ENCODE measurements at regions not wholly inside any gene's neighbourhood (a gene's known extent, or its start where the extent isn't known, plus 50 kb on each side); places are given as distances from the start of the nearest gene placed in this dataset.

- H3K4me1 ChIP-seq (ENCODE audit: insufficient read depth, low read length): no peaks in the 10 kb centered on the region
- no peaks in the 10 kb centered on the region for H3K36me3 ChIP-seq (ENCODE audit: insufficient read depth, low read depth, low read length)
- H3K9me3 ChIP-seq (ENCODE audit: insufficient read depth, low read depth, low read length): no peaks in the 10 kb centered on the region
- H3K27ac ChIP-seq (ENCODE audit: low read length): no peak overlapping the region
- no peak overlapping the region for H3K4me3 ChIP-seq (ENCODE audit: low read length)
- H3K9ac ChIP-seq (ENCODE audit: low read depth, low read length): no peak overlapping the region
- no peaks in the 10 kb centered on the region for H3K27me3 ChIP-seq (ENCODE audit: insufficient read depth, low read length)
Measured at GRCh38 chr3:178001670-178002101, 534.5 kb upstream of the KCNMB2 start.

- no peak overlapping the region for H3K4me3 ChIP-seq (ENCODE audit: low read length)
- no peak overlapping the region for H3K27ac ChIP-seq (ENCODE audit: low read length)
- no peaks in the 10 kb centered on the region for H3K27me3 ChIP-seq (ENCODE audit: insufficient read depth, low read length)
- no peaks in the 10 kb centered on the region for H3K4me1 ChIP-seq (ENCODE audit: insufficient read depth, low read length)
- no peaks in the 10 kb centered on the region for H3K9me3 ChIP-seq (ENCODE audit: insufficient read depth, low read depth, low read length)
- no peak overlapping the region for H3K9ac ChIP-seq (ENCODE audit: low read depth, low read length)
- H3K36me3 ChIP-seq (ENCODE audit: insufficient read depth, low read depth, low read length): no peaks in the 10 kb centered on the region
Measured at GRCh38 chr3:178002113-178002512, 534.1 kb upstream of the KCNMB2 start.

GRCh38 chr3:178003756-178004155 is 532.5 kb upstream of the KCNMB2 start:
- H3K27ac ChIP-seq (ENCODE audit: low read length): no peak overlapping the region
- H3K27me3 ChIP-seq (ENCODE audit: insufficient read depth, low read length): no peaks in the 10 kb centered on the region
- no peaks in the 10 kb centered on the region for H3K4me1 ChIP-seq (ENCODE audit: insufficient read depth, low read length)
- no peak overlapping the region for H3K4me3 ChIP-seq (ENCODE audit: low read length)
- no peak overlapping the region for H3K9ac ChIP-seq (ENCODE audit: low read depth, low read length)
- H3K36me3 ChIP-seq (ENCODE audit: insufficient read depth, low read depth, low read length): no peaks in the 10 kb centered on the region
- H3K9me3 ChIP-seq (ENCODE audit: insufficient read depth, low read depth, low read length): no peaks in the 10 kb centered on the region

GRCh38 chr3:178005961-178006360 is 530.3 kb upstream of the KCNMB2 start:
- Histone ChIP-seq H3K9me3 (ENCODE audit: insufficient read depth, low read depth, low read length) (no peaks in the 10 kb centered on the region), H3K27ac (ENCODE audit: low read length) (no peak overlapping the region), H3K9ac (ENCODE audit: low read depth, low read length) (no peak overlapping the region), H3K4me1 (ENCODE audit: insufficient read depth, low read length) (no peaks in the 10 kb centered on the region), H3K36me3 (ENCODE audit: insufficient read depth, low read depth, low read length) (no peaks in the 10 kb centered on the region), H3K4me3 (ENCODE audit: low read length) (no peak overlapping the region), H3K27me3 (ENCODE audit: insufficient read depth, low read length) (no peaks in the 10 kb centered on the region)

- Histone ChIP-seq H3K4me1 (ENCODE audit: insufficient read depth, low read length) (no peaks in the 10 kb centered on the region), H3K36me3 (ENCODE audit: insufficient read depth, low read depth, low read length) (no peaks in the 10 kb centered on the region), H3K27me3 (ENCODE audit: insufficient read depth, low read length) (no peaks in the 10 kb centered on the region), H3K9ac (ENCODE audit: low read depth, low read length) (no peak overlapping the region), H3K27ac (ENCODE audit: low read length) (no peak overlapping the region), H3K4me3 (ENCODE audit: low read length) (no peak overlapping the region), H3K9me3 (ENCODE audit: insufficient read depth, low read depth, low read length) (no peaks in the 10 kb centered on the region)
Measured at GRCh38 chr3:178010306-178010705, 525.9 kb upstream of the KCNMB2 start.

GRCh38 chr3:178019645-178020044 is 516.6 kb upstream of the KCNMB2 start:
- H3K9me3 ChIP-seq (ENCODE audit: insufficient read depth, low read depth, low read length): no peaks in the 10 kb centered on the region
- H3K27ac ChIP-seq (ENCODE audit: low read length): no peak overlapping the region
- H3K9ac ChIP-seq (ENCODE audit: low read depth, low read length): no peak overlapping the region
- H3K27me3 ChIP-seq (ENCODE audit: insufficient read depth, low read length): no peaks in the 10 kb centered on the region
- H3K4me3 ChIP-seq (ENCODE audit: low read length): no peak overlapping the region
- no peaks in the 10 kb centered on the region; the same call in 1 of the 2 replicates for H3K4me1 ChIP-seq (ENCODE audit: insufficient read depth, low read length)
- no peaks in the 10 kb centered on the region for H3K36me3 ChIP-seq (ENCODE audit: insufficient read depth, low read depth, low read length)

GRCh38 chr3:178022599-178022998 is 513.6 kb upstream of the KCNMB2 start:
- Histone ChIP-seq H3K36me3 (ENCODE audit: insufficient read depth, low read depth, low read length) (no peaks in the 10 kb centered on the region), H3K4me1 (ENCODE audit: insufficient read depth, low read length) (peaks cover 3% of the 10 kb centered on the region; the same call in 1 of the 2 replicates), H3K9me3 (ENCODE audit: insufficient read depth, low read depth, low read length) (no peaks in the 10 kb centered on the region), H3K9ac (ENCODE audit: low read depth, low read length) (no peak overlapping the region), H3K27me3 (ENCODE audit: insufficient read depth, low read length) (no peaks in the 10 kb centered on the region), H3K27ac (ENCODE audit: low read length) (no peak overlapping the region), H3K4me3 (ENCODE audit: low read length) (no peak overlapping the region)

- H3K4me1 ChIP-seq (ENCODE audit: insufficient read depth, low read length): peaks cover 3% of the 10 kb centered on the region; the same call in 1 of the 2 replicates
- no peaks in the 10 kb centered on the region for H3K27me3 ChIP-seq (ENCODE audit: insufficient read depth, low read length)
- no peak overlapping the region for H3K4me3 ChIP-seq (ENCODE audit: low read length)
- no peaks in the 10 kb centered on the region for H3K36me3 ChIP-seq (ENCODE audit: insufficient read depth, low read depth, low read length)
- no peak overlapping the region for H3K9ac ChIP-seq (ENCODE audit: low read depth, low read length)
- H3K9me3 ChIP-seq (ENCODE audit: insufficient read depth, low read depth, low read length): no peaks in the 10 kb centered on the region
- H3K27ac ChIP-seq (ENCODE audit: low read length): no peak overlapping the region
Measured at GRCh38 chr3:178028933-178029332, 507.3 kb upstream of the KCNMB2 start.

- Histone ChIP-seq H3K9me3 (ENCODE audit: insufficient read depth, low read depth, low read length) (no peaks in the 10 kb centered on the region), H3K27ac (ENCODE audit: low read length) (no peak overlapping the region), H3K9ac (ENCODE audit: low read depth, low read length) (no peak overlapping the region), H3K36me3 (ENCODE audit: insufficient read depth, low read depth, low read length) (no peaks in the 10 kb centered on the region), H3K4me1 (ENCODE audit: insufficient read depth, low read length) (no peaks in the 10 kb centered on the region), H3K4me3 (ENCODE audit: low read length) (no peak overlapping the region), H3K27me3 (ENCODE audit: insufficient read depth, low read length) (no peaks in the 10 kb centered on the region)
Measured at GRCh38 chr3:178036451-178037144, 499.6 kb upstream of the KCNMB2 start.

- Histone ChIP-seq H3K27ac (ENCODE audit: low read length) (no peak overlapping the region), H3K9me3 (ENCODE audit: insufficient read depth, low read depth, low read length) (no peaks in the 10 kb centered on the region), H3K36me3 (ENCODE audit: insufficient read depth, low read depth, low read length) (no peaks in the 10 kb centered on the region), H3K4me3 (ENCODE audit: low read length) (no peak overlapping the region), H3K9ac (ENCODE audit: low read depth, low read length) (no peak overlapping the region), H3K4me1 (ENCODE audit: insufficient read depth, low read length) (no peaks in the 10 kb centered on the region), H3K27me3 (ENCODE audit: insufficient read depth, low read length) (no peaks in the 10 kb centered on the region)
Measured at GRCh38 chr3:178041931-178042330, 494.3 kb upstream of the KCNMB2 start.

- H3K4me3 ChIP-seq (ENCODE audit: low read length): no peak overlapping the region
- H3K27me3 ChIP-seq (ENCODE audit: insufficient read depth, low read length): no peaks in the 10 kb centered on the region
- no peak overlapping the region for H3K27ac ChIP-seq (ENCODE audit: low read length)
- no peaks in the 10 kb centered on the region for H3K9me3 ChIP-seq (ENCODE audit: insufficient read depth, low read depth, low read length)
- H3K4me1 ChIP-seq (ENCODE audit: insufficient read depth, low read length): no peaks in the 10 kb centered on the region
- H3K36me3 ChIP-seq (ENCODE audit: insufficient read depth, low read depth, low read length): no peaks in the 10 kb centered on the region
- H3K9ac ChIP-seq (ENCODE audit: low read depth, low read length): no peak overlapping the region
Measured at GRCh38 chr3:178042376-178042775, 493.9 kb upstream of the KCNMB2 start.

- H3K36me3 ChIP-seq (ENCODE audit: insufficient read depth, low read depth, low read length): no peaks in the 10 kb centered on the region
Measured at GRCh38 chr3:178043084-178043483, 493.2 kb upstream of the KCNMB2 start.

More at GRCh38 chr3:178043084-178043483, 493.2 kb upstream of the KCNMB2 start:
- Histone ChIP-seq H3K27me3 (ENCODE audit: insufficient read depth, low read length) (no peaks in the 10 kb centered on the region), H3K27ac (ENCODE audit: low read length) (no peak overlapping the region), H3K4me3 (ENCODE audit: low read length) (no peak overlapping the region), H3K4me1 (ENCODE audit: insufficient read depth, low read length) (no peaks in the 10 kb centered on the region), H3K9me3 (ENCODE audit: insufficient read depth, low read depth, low read length) (no peaks in the 10 kb centered on the region), H3K9ac (ENCODE audit: low read depth, low read length) (no peak overlapping the region)
